ENCODE measurements at regions not wholly inside any gene's neighbourhood (a gene's known extent, or its start where the extent isn't known, plus 50 kb on each side); places are given as distances from the start of the nearest gene placed in this dataset.

DNA sequence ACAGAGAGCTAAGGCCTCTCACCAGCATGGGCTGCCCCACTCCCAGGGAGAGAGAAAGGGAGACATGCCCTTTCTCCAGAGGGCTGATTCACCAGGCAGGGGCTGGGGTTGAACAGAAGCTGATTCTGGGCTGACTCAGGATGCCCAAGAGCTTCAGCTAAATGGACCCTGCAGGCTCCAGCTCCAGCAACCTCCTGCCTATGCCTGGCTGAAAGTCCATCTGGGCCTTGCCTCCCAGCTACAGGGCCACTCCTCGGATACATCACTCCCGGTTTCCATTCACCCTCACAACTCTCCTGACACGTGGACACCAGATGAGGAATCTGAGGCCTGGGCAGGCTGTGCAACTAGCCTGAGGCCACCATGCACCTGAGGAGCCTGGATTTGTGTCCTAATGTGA, 215.5 kb downstream of the BUD13 start:
- DNase-seq (ENCODE audit: low spot score): no peak

GRCh38 chr11:116556483-116556882, 216.3 kb downstream of the BUD13 start:
- no peak for DNase-seq (ENCODE audit: low spot score)

GRCh38 chr11:116553482-116553881, 219.3 kb downstream of the BUD13 start:
- no peak for DNase-seq (ENCODE audit: low spot score)

DNA sequence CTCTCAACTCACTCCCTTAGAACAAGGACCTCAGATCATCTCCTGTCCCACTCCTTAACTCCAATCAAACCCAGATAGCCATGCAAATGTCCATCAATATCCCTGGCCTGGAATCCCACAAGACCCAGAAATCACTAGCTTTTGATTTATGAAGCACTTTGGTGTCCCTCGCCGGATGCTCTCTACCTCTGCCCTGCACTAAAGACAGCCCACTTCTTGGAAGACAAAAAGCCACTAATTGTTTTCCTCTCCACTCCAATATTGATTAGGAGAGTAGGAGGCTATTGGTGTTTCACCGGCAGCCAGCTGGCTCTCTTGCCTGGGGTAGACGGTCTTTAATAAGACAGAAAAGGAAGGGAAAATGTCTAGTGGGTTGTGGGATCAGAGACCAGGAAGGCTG, 221.2 kb downstream of the BUD13 start:
- no peak for DNase-seq (ENCODE audit: low spot score)

GRCh38 chr11:116548256-116548655, 224.5 kb downstream of the BUD13 start:
- DNase-seq (ENCODE audit: low spot score): no peak

DNA sequence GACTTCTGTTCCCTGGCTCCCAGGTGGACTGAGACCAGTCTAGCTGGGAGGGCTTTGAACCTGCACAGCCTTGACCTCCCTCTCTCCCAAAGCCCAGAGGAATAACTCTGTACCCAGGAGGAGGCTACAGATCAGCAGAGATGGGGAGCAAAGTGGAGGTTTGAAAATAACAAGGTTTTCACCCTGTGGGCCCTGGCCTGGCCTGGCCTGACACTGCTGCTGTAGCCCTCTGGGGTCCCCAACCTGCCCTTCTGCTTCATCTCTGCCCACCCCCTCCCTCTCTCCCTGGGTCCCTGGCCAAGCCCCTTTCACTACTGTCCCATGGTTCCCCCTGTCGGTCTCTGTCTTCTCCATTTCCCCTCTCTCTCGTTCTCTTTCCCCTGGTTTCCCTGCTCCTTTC, 225.2 kb downstream of the BUD13 start:
- DNase-seq (ENCODE audit: low spot score): no peak

- no peak for DNase-seq (ENCODE audit: low spot score)
These were observed 226.9 kb downstream of the BUD13 start for GRCh38 chr11:116545912-116546311.

DNA sequence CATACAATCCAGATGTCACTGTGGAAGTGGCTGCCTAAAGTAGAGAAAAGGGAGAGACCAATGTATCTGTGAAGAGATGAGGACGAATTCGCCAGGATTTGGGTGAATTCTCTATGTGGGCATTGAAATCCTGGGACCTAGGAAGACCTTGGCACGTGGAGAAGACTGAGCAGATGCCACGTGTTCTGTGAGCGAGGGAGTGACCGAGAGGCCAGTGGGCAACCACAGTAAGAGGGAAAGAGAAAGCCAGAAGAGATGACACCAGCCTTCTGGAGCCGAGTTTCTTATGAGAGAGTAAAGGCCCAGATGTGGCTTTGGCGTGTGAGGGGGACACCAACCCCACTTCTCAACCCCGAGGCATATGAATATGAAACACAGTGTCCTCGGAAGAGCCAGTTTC, 228.1 kb downstream of the BUD13 start:
- DNase-seq (ENCODE audit: low spot score): no peak

DNA sequence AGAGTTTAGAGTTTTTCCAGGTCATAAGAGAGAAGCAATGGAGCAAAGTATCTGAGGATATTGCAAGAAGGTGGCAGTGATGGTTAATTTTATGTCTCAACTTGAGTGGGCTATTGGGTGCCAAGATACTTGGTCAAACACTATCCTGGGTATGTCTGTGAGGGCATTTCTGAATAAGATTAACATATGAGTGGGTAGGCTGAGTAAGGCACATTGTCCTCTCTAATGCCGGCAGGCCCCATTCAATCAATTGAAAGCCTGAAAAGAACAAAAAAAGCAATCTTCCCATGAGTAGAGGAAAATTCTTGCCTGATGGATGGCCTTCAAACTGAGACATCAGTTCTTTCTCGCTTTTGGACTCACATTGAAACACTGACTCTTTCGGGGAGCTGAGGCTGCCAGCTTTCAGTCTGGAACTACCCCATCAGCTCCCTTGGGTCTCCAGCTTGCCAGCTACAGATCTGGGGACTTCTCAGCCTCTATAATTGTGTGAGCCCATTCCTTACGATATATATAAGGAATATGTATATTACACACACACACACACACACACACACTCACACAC, 228.8 kb downstream of the BUD13 start:
- no peak for DNase-seq (ENCODE audit: low spot score)

GRCh38 chr11:116543099-116543498, 229.7 kb downstream of the BUD13 start:
- DNase-seq (ENCODE audit: low spot score): no peak

DNA sequence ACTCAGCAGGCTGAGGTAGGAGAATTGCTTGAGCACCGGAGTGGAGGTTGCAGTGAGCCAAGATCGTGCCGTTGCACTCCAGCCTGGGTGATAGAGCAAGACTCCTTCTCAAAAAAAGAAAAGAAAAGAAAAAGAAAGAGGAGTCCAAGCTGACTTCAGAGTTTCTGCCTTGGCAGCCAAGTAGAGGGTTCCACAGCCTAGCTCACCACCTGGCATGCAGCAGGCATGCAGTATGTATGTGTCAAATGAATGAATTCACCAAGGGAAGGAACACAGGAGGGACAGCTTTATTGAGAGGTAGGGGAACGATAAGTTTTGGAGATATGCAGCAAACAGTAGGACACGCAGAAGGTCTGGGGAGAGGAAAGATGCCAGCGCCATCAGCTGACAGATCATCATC, 230.4 kb downstream of the BUD13 start:
- no peak for DNase-seq (ENCODE audit: low spot score)

DNA sequence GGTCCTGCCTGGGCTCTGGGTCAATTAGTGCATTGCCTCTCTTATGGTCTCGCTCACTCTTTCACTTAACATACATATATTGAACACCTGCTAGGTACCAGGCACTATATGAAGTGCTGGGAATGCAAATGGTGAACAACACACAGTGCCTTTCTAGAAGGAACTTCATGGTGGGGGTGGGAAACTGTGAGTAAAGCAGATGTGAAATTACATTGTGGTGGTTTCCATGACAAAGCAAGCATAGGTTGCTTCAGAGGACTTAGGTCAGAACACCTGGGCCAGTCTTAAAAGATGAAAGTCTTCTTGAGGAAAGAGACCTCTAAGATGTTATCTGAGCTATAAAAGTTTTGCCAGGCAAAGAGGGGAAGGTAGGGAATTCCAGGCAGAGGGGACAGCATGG, 231.3 kb downstream of the BUD13 start:
- DNase-seq (ENCODE audit: low spot score): no peak

GRCh38 chr11:116540645-116541304, 232.0 kb downstream of the BUD13 start:
- no peak for DNase-seq (ENCODE audit: low spot score)

DNA sequence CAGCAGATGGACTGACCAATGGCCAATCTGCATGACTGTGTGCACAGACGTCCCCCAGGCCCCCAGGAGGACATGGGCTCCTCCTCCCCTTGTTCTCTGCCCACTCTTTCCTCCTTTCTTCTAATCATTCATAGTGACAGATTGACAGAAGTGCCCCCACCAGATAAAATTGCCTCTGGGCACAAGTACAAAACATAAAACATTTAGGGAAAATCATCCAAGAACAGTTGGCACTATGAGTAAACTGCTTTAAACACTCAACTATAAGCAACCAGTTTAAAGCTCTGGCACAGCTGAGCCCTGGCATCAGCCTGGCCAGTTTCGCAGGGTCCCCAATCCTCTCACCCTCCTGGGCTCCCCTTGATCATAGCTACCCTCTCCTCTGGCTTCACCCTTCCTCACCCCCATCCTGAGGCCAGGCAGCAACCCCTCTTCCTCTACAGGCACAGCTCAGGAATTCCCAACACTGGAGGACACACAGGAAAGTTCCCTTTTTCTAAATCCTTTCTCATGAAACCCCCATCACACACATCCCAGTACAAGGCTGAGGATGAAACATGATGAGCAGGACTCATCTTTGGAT, 232.9 kb downstream of the BUD13 start:
- DNase-seq (ENCODE audit: low spot score): no peak

- no peak for DNase-seq (ENCODE audit: low spot score)
These were observed 233.6 kb downstream of the BUD13 start for GRCh38 chr11:116539211-116539610.

DNA sequence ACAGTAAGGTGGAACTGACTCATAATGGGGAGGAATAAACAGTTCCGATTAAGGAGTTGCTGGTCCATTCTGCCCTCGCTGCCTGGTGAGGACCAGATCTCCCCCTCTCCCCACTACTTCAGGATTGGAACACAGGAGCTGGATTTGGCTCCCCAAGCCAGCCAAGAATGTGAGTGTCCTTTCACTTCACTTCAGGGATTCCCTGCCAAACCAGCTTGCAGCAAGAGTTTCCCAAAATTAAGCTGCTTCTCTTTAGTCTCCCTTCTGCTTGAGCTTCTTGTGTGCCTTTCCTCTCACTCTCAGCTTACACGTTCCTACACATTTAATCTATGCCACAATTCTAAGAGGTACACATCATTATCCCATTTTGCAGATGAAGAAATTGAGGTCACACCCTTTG, 234.1 kb downstream of the BUD13 start:
- no peak for DNase-seq (ENCODE audit: low spot score)

GRCh38 chr11:116537709-116538108, 235.1 kb downstream of the BUD13 start:
- no peak for DNase-seq (ENCODE audit: low spot score)

DNA sequence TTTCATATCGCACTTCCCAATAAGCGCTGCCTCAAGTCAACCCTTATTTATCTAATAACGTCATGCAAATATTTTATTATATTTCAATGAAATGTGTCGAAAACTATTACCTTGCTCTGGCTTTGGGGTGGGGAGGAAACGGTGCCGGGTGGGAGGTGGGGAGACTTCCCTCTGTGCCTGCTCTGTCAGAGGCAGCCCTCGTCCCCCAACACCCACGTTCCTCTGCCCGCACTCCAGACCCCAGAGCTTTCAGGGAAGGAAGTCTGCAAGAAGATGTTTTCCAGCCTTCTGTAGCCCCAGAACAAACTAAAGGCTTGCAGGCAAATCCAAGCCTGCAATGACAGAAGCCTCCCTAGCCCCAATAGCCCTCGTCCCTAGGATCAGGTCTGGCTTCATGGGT, 235.7 kb downstream of the BUD13 start:
- no peak for DNase-seq (ENCODE audit: low spot score)

DNA sequence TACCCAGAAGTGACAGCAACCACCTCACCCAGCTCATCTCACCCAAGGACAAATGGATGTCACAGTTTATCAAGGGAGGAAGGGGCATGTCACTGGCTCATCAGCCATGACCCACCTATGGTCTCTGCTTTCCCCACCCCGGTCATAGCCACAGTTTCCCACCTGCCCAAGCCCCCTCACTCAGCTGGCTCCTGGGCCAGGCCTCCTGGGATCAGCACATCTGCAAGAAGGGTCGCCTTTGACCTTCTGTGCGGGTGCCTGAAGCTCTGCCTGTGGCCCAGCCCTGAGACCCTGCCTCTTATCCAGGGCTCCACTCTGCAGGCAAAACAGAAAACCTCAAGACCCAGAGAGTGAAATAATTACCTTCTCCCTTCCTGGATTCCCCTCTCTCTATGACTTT, 236.4 kb downstream of the BUD13 start:
- no peak for DNase-seq (ENCODE audit: low spot score)

GRCh38 chr11:116535994-116536393, 236.8 kb downstream of the BUD13 start:
- DNase-seq (ENCODE audit: low spot score): no peak

- DNase-seq (ENCODE audit: low spot score): no peak
These were observed 237.7 kb downstream of the BUD13 start for GRCh38 chr11:116535120-116535519.

DNA sequence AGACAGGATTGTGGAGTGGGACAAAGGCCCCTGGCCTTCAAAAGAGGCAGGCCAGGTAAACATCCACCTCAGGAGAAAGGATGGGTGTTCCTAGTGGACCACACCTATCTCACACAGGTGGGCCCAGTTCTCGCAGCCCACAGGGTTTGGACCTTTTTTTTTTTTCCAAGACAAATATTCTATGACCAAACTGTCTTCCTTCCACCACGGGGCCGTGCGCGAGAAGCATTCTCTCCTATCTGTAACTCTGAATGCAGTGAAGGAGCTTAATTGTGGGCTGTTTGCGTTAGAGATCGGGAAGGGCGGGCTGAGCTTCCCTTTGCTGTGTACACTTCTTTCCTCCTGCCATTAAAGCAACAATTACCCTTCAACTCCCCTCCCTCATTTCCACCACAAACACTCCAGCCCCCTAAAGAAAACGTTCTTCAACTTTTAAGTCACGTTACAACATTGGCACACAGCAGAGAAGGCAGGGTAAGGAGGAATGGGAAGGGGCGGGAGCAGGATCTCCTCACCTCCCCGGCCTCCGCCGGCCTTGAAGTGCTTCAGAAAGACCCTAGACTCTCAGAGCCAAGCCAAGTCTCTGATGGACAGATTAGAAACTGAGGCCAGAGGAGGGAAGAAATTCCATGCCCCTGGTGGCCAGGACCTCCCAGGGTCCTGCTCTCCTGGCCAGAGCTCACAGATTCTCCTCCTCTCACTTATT, 238.4 kb downstream of the BUD13 start:
- no peak for DNase-seq (ENCODE audit: low spot score)

DNA sequence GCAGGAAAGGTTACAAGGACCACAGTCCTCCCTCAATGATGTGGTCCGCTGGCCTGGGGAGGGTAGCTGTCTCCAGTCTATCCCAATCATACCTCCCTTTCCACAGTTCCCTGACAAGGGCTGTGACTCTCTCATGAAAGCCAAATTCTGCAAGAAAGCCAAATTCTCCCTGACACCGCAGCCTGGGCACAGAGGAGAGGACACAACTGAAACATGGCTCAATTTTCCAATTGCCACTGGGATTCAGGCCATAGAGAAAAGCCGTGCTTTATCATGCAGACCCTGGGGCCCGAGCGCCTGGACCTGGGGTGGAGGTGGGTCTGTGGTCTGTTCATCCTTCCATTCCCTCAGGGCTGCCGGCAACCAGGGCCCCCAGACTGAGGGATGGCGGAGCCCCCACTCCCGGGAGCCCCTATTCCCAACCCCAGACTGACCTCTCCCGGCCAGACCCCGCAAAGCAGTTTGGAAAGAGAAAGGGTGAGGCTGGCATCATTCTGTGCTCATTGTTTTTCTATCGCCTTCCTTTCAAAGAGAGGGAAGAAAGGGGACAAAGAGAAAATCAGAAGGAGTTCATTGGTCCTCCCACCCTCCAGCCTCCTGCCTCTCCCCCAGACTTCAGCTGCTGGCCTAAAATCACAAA, 239.5 kb downstream of the BUD13 start:
- no peak for DNase-seq (ENCODE audit: low spot score)
